Fibroblast of skin of scalp (primary cell): ENCODE measurements at regions not wholly inside any gene's neighbourhood (a gene's known extent, or its start where the extent isn't known, plus 50 kb on each side); places are given as distances from the start of the nearest gene placed in this dataset.
"Not testable (repeated sequence)": the region's sequence is repeated elsewhere in the genome, so short reads cannot be mapped to it uniquely, and the experiment has no call there.

Experiments
- DNase-seq: peaks from one replicate; pipeline ENCODE4 v3.0.0-alpha.2; 2013

GRCh38 chr3:107206141-107206540 lies 171.1 kb upstream of the CCDC54 start:
- peak; percentile 57 for DNase-seq

- DNase-seq: no peak
Observed at GRCh38 chr3:107206945-107207344, 170.3 kb upstream of the CCDC54 start.

- DNase-seq: peak; percentile 93
Observed at GRCh38 chr3:107208100-107208499, 169.1 kb upstream of the CCDC54 start.

DNA sequence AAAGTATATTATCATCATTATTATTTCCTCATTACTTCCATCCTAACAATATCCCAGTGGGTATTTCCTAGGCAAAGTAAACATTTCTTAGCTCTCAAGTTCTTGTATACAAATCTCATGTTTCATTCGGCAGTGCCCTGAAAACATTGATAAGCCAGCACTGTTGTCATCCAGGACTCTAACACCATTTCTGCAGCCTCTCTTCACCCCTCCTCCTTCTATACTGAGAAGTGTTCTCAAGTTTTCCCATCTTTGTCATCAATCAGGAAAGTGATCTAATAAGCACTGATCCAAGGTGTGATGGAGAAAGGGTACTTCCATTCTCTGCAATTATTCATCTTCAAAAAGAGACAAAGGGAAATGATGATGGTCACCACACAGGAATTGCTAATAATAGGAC lies 168.4 kb upstream of the CCDC54 start:
- no peak for DNase-seq

GRCh38 chr3:107209302-107209990 lies 167.8 kb upstream of the CCDC54 start:
- DNase-seq: no peak

DNA sequence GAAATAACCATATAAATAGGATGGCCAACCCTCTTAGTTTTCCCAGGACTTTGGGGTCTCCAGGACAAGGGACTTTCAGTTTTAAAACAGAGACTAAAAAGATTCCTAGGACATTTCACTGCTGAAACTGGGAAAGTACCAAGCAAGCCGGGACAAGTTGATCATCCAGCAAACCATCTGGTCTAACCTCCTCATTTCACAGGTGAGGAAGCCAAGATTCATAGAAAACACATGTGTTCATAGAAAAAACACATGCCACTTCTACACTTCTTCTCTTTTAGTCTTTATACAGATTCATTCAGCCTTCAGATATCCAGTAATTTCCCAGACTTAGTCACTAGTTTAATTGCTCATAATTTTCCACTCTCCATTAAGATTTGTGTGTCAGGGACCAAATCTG lies 165.6 kb upstream of the CCDC54 start:
- no peak for DNase-seq

DNA sequence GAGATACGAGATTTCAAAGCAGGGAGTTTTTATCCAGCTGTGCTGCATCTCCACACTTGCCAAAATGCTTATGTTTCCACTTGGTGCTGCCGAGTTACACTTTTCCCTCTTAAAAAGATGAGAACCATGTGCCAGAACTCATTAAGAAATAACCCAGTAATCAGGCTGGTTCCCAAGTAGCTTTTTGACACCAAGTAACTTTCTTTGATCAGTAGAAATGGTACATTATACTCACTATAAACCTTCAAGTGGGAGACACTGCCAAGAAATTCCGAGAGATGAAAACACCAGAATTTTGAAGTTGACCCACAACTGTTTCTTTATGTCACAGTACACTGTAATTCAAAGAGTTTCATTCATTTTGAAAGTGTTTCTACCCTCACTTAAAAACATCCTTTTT lies 164.6 kb upstream of the CCDC54 start:
- DNase-seq: no peak

DNA sequence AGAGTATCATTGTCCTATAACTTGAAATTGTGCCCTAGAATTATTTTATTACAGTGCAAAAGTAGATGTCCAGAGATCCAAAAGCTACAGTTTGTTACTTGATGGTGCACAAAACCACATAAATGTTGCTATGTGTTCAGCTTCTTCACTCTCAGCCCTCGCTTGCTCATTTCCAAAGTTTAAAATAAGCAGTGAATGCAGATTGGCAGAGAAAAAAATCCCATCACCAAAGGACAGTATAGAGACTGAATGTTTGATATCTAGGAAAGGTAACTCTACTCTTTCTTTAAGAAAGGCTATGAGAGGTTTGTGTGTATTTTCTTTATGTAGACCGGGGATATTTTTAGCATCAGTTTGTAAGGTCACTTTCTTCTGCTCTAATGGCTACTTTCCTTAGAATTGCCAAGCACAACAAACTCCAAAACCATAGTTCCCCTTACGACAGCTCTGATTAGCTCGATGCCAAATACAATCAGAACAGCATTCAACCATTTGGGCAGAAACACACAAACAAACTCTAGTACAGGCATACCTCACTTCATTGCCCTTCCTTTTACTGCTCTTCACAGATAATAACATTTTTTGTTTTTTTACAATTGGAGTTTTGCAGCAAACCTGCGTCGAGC lies 164.1 kb upstream of the CCDC54 start:
- DNase-seq: no peak

GRCh38 chr3:107216229-107216628 lies 161.0 kb upstream of the CCDC54 start:
- no peak for DNase-seq

DNA sequence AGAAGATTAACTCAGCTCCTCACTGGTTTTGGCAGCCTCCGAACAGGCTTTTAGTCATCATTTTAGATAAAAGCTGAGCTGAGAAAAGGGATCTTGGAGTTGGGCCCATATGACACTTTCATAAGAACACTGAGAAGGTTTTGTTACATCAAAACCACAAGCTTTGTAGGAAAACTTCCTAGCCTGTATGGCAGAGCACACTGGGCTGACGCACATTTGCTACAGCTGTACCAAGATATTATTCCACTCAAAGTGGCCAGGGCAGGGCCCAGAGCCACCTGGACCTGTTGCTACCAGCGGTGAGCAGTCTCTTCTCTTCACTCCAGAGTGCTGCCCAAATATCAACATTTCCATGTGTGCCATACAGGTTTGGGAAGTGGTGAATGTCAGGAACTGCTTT lies 160.5 kb upstream of the CCDC54 start:
- peak; percentile 71 for DNase-seq

- peak; percentile 87 for DNase-seq
Observed at GRCh38 chr3:107217172-107217571, 160.1 kb upstream of the CCDC54 start.

- DNase-seq: no peak
Observed at GRCh38 chr3:107218864-107219269, 158.4 kb upstream of the CCDC54 start.

DNA sequence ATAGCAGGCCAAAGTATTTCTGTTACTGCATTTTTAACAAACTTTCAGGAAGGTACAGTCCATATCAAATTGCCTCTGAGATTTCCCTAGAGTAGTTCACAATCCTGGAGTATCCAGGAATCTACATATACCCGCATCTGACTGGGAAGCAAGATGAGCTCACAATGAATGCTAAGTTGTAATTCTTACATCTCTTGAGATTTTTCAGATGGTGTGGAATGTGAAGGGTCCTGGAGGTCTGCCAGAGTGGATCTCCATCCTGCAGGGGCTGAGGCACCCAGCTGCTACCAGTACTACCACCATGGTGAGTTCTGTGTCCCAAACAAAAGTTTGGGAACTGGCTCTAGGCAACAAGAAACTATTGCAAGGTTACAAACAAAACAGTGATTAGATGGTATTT lies 156.7 kb upstream of the CCDC54 start:
- peak; percentile 56 for DNase-seq

- DNase-seq: no peak
Observed at GRCh38 chr3:107221856-107222255, 155.4 kb upstream of the CCDC54 start.

- DNase-seq: peak; percentile 84
Observed at GRCh38 chr3:107222907-107223306, 154.3 kb upstream of the CCDC54 start.

DNA sequence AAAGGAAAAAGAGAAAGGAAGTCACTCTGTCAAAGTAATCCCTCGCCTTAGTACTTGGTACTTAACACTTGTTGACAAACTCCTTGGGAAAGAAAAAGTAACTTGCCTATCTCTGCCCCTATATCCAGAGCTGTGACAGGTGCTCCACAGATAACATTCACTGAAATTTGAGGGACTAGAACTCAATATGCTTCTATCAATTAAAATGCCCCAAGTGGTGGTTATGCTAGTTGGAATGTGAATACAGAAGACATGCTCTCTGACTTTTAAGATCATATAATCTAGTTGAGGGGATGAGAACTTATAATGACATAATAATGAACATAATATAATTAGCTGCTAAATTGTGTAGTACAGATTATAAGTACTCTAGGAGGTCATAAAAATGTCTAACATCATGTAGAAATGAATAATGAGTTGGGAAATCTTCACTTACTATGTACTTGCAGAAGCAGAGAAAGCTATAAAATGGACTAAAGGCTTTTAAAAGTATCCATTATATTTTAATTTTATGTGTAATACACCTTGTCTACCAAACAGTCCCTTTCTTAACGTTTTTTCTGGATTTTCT lies 153.1 kb upstream of the CCDC54 start:
- DNase-seq: no peak

DNA sequence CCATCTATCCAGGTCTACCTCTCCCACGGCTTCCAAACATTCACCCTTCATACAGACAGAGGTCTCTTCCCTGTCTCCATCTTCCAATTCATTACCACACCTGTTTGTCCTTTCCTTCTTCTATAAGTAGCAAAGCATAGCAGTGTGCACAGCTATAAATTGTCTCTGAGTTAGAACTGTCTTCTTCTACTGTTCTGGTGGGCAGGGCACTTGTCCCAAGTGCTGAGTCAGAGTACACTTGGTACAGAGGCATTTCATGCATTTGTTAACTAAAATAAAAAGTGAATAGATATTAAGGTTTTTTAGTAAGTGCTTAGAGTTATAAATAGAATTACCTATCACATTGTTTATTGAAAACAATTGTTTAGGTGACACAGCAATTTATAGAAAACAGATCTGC lies 150.1 kb upstream of the CCDC54 start:
- DNase-seq: no peak

DNA sequence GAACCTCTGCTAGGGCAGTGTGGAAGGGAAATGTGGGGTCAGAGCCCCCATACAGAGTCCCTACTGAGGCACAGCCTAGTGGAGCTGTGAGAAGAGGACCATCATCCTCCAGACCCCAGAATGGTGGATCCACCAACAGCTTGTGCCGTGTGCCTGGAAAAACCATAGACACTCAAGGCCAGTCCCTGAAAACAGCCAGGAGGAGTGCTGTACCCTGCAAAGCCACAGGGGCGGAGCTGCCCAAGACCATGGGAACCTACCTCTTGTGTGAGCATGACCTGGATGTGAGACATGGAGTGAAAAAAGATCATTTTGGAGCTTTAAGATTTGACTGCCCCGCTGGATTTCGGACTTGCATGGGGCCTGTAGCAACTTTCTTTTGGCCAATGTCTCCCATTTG lies 143.4 kb upstream of the CCDC54 start:
- not testable (repeated sequence) for DNase-seq

DNA sequence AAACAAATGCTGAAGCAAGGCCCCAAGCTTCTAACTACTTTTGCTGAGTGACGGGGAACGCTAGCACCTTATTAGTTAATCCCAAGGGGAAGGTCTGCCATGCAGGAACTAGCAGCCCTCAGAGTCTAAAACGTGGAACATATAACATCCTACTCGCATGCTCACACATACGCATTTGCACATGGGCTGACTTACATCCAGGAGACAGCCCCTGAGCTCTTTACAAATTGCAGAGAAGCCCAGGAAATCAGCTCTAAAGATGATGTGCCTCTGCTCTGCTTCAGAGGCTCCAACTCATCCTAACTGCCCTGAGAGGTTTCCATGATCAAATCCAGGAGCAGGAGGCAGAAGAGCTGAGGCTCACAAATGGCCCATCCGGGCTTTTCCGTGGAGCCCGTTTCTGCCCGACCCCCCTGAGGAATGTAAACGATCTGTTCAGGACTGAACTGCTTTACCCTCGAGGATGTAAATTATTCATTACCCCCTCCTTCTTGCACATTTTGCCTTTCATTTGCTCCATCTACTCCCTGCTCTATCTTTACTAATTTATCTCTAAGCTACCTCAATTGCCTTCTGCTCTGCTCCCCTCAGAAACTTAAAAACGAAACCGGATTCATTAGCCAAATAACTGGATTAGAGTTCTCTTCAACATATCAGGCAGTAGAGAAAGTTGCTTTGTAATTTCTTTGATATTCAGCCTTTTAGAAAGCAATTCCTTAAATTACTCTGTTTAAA lies 141.9 kb upstream of the CCDC54 start:
- peak; percentile 30 for DNase-seq

DNA sequence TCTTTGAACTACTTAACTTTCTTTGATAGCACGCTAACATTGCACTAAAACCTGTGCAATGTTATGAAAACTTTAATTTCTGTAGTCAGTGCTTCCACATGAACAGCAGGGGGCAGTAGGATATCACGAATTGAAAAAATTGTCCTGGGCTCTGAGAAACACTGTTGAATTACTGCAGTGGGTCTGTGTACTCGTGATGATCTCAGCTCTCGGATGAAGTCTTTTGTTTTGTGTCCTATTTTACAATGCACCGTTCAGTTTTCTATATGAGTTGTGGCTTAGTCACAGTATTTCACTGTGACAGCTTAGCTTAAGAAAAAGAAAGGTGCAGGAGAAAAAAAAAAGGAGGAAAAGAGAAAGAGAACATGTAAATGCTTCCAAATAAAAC lies 141.3 kb upstream of the CCDC54 start:
- DNase-seq: peak; percentile 84

- DNase-seq: no peak
Observed at GRCh38 chr3:107236655-107237337, 140.4 kb upstream of the CCDC54 start.

GRCh38 chr3:107238787-107239186 lies 138.5 kb upstream of the CCDC54 start:
- DNase-seq: no peak

- no peak for DNase-seq
Observed at GRCh38 chr3:107239703-107240102, 137.5 kb upstream of the CCDC54 start.
